Fibroblast of the aortic adventitia (primary cell): ENCODE measurements at regions not wholly inside any gene's neighbourhood (a gene's known extent, or its start where the extent isn't known, plus 50 kb on each side); places are given as distances from the start of the nearest gene placed in this dataset.

ENCODE experiments used
- DNase-seq: peaks from one replicate; pipeline ENCODE4 v3.0.0-alpha.2; 2010; ENCODE audit warnings: low read depth
- H3K4me3 ChIP-seq: 2 replicates; pipeline ENCODE4 v1.5.1; 2011; ENCODE audit warnings: low read depth, mild to moderate bottlenecking, control low read depth, low read length, moderate library complexity
- CTCF ChIP-seq: IDR thresholded peaks from 2 replicates; pipeline ENCODE4 v1.5.1; 2011; ENCODE audit warnings: mild to moderate bottlenecking, low read length, control low read depth, inconsistent platforms; ENCODE audit not compliant: insufficient read depth

- no peak for DNase-seq
- no peak for TF ChIP-seq CTCF
- H3K4me3 ChIP-seq = no peak overlapping the region
These were observed 243.0 kb upstream of the PROX1 start for GRCh38 chr1:213744780-213745179.

GRCh38 chr1:213745451-213745850 is 242.3 kb upstream of the PROX1 start:
- DNase-seq = no peak
- H3K4me3 ChIP-seq = no peak overlapping the region
- TF ChIP-seq CTCF = no peak

- DNase-seq = no peak
- H3K4me3 ChIP-seq = no peak overlapping the region
- TF ChIP-seq CTCF = no peak
These were observed 238.2 kb upstream of the PROX1 start for GRCh38 chr1:213749558-213749957.

GRCh38 chr1:213750231-213751063 is 237.3 kb upstream of the PROX1 start:
- no peak for DNase-seq
- no peak for TF ChIP-seq CTCF
- H3K4me3 ChIP-seq = no peak overlapping the region

GRCh38 chr1:213751064-213751397 is 236.7 kb upstream of the PROX1 start:
- DNase-seq = no peak
- TF ChIP-seq CTCF = no peak
- H3K4me3 ChIP-seq = no peak overlapping the region

GRCh38 chr1:213759359-213760181 is 228.2 kb upstream of the PROX1 start:
- no peak overlapping the region for H3K4me3 ChIP-seq
- no peak for DNase-seq
- TF ChIP-seq CTCF = no peak
